ENCODE measurements at regions not wholly inside any gene's neighbourhood (a gene's known extent, or its start where the extent isn't known, plus 50 kb on each side); places are given as distances from the start of the nearest gene placed in this dataset.

GRCh38 chr20:11301699-11302098 is 616.0 kb upstream of the BTBD3 start:
- Mint-ChIP-seq H3K27me3 (ENCODE audit: low read depth) (no peaks in the 10 kb centered on the region; the same call in 1 of the 2 replicates), H3K27ac (no peak overlapping the region), H3K4me1 (peaks cover 34% of the 10 kb centered on the region), H3K4me3 (no peak overlapping the region), H3K36me3 (0 out of 2 replicates have a peak, but pooled peaks cover 3% of the 10 kb centered on the region), H3K9me3 (peaks cover 17% of the 10 kb centered on the region)
- ChIA-PET POLR2A (no interaction called here), CTCF (no interaction called here)
- no peak for TF ChIP-seq EMX1 (CRISPR knock-in tag; IDR thresholded peaks at IDR 0.05)
- no peak for TF ChIP-seq GRHL2 (CRISPR knock-in tag; IDR thresholded peaks at IDR 0.05; ENCODE audit: insufficient replicate concordance, severe bottlenecking)
- no peak for TF ChIP-seq ZNF512 (CRISPR knock-in tag; IDR thresholded peaks at IDR 0.05; ENCODE audit: borderline replicate concordance)
- TF ChIP-seq MYBL2 (CRISPR knock-in tag; IDR thresholded peaks at IDR 0.05), result no peak
- no peak for TF ChIP-seq FOXP1 (CRISPR knock-in tag; IDR thresholded peaks at IDR 0.05; ENCODE audit: borderline replicate concordance)
- TF ChIP-seq NFE2L1 (CRISPR knock-in tag; IDR thresholded peaks at IDR 0.05), result no peak
- no peak for TF ChIP-seq ZNF219 (CRISPR knock-in tag; IDR thresholded peaks at IDR 0.05; ENCODE audit: borderline replicate concordance)
- no peak for TF ChIP-seq ZBTB43 (CRISPR knock-in tag; IDR thresholded peaks at IDR 0.05)
- TF ChIP-seq, protein P1, sequence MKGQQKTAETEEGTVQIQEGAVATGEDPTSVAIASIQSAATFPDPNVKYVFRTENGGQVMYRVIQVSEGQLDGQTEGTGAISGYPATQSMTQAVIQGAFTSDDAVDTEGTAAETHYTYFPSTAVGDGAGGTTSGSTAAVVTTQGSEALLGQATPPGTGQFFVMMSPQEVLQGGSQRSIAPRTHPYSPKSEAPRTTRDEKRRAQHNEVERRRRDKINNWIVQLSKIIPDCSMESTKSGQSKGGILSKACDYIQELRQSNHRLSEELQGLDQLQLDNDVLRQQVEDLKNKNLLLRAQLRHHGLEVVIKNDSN (CRISPR knock-in tag; IDR thresholded peaks at IDR 0.05), result no peak
- no peak for TF ChIP-seq RELA (CRISPR knock-in tag; IDR thresholded peaks at IDR 0.05; ENCODE audit: borderline replicate concordance)
- no peak for TF ChIP-seq NR3C1 (CRISPR knock-in tag; conservative IDR thresholded peaks at IDR 0.05; ENCODE audit: low read depth)
- TF ChIP-seq, protein P2, sequence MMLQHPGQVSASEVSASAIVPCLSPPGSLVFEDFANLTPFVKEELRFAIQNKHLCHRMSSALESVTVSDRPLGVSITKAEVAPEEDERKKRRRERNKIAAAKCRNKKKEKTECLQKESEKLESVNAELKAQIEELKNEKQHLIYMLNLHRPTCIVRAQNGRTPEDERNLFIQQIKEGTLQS (CRISPR knock-in tag; conservative IDR thresholded peaks at IDR 0.05), result no peak
- no peak for TF ChIP-seq ZNF423 (CRISPR knock-in tag; IDR thresholded peaks at IDR 0.05)
- DNase-seq (ENCODE audit: low spot score) (no peak), ATAC-seq (peak; percentile 56)

DNA sequence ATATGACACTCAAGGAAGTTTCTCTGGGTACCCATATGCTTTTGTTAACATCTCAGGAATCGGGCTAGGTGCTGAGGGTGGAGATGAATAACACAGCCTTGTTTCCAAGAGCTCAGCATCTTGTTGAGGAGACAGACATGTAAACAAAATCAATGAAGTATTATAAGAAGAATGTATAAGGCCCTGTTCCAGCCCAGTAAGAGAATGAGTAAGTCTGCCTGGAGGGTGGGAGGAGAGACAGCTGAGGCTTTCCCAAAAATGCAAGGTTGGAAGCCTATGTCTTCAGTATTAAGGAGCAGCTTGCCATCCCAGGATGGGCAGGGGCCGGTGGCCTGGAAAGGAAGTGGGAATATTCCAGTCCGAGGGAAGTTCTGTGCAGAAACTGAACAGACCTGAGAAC is 615.3 kb upstream of the BTBD3 start:
- Mint-ChIP-seq H3K4me3 (no peak overlapping the region), H3K9me3 (peaks cover 17% of the 10 kb centered on the region), H3K4me1 (peaks cover 27% of the 10 kb centered on the region), H3K27me3 (ENCODE audit: low read depth) (no peaks in the 10 kb centered on the region; the same call in 1 of the 2 replicates), H3K27ac (no peak overlapping the region), H3K36me3 (0 out of 2 replicates have a peak, but pooled peaks cover 3% of the 10 kb centered on the region)
- CTCF ChIA-PET, result no interaction called here
- POLR2A ChIA-PET, result no interaction called here
- DNase-seq (ENCODE audit: low spot score), result no peak
- no peak for ATAC-seq
- TF ChIP-seq ZNF317 (CRISPR knock-in tag; IDR thresholded peaks at IDR 0.05; ENCODE audit: borderline replicate concordance, low read depth) (no peak), CREM (CRISPR knock-in tag; IDR thresholded peaks at IDR 0.05) (no peak), NFE2L1 (CRISPR knock-in tag; IDR thresholded peaks at IDR 0.05) (no peak), ZNF671 (CRISPR knock-in tag; IDR thresholded peaks at IDR 0.05) (no peak), ELF4 (CRISPR knock-in tag; IDR thresholded peaks at IDR 0.05; ENCODE audit: low read depth) (no peak), IRF2 (CRISPR knock-in tag; IDR thresholded peaks at IDR 0.05; ENCODE audit: borderline replicate concordance, low read depth) (no peak), OVOL2 (CRISPR knock-in tag; IDR thresholded peaks at IDR 0.05; ENCODE audit: borderline replicate concordance) (no peak), ZNF232 (CRISPR knock-in tag; IDR thresholded peaks at IDR 0.05) (no peak), TEAD4 (CRISPR knock-in tag; IDR thresholded peaks at IDR 0.05) (no peak), SMAD3 (CRISPR knock-in tag; IDR thresholded peaks at IDR 0.05; ENCODE audit: borderline replicate concordance) (no peak), CREB1 (CRISPR knock-in tag; IDR thresholded peaks at IDR 0.05) (no peak), IRF1 (CRISPR knock-in tag; IDR thresholded peaks at IDR 0.05) (no peak), ETV6 (CRISPR knock-in tag; IDR thresholded peaks at IDR 0.05) (no peak)
- TF ChIP-seq, protein P3, sequence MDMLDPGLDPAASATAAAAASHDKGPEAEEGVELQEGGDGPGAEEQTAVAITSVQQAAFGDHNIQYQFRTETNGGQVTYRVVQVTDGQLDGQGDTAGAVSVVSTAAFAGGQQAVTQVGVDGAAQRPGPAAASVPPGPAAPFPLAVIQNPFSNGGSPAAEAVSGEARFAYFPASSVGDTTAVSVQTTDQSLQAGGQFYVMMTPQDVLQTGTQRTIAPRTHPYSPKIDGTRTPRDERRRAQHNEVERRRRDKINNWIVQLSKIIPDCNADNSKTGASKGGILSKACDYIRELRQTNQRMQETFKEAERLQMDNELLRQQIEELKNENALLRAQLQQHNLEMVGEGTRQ (CRISPR knock-in tag; IDR thresholded peaks at IDR 0.05), result no peak
- TF ChIP-seq, protein P4, sequence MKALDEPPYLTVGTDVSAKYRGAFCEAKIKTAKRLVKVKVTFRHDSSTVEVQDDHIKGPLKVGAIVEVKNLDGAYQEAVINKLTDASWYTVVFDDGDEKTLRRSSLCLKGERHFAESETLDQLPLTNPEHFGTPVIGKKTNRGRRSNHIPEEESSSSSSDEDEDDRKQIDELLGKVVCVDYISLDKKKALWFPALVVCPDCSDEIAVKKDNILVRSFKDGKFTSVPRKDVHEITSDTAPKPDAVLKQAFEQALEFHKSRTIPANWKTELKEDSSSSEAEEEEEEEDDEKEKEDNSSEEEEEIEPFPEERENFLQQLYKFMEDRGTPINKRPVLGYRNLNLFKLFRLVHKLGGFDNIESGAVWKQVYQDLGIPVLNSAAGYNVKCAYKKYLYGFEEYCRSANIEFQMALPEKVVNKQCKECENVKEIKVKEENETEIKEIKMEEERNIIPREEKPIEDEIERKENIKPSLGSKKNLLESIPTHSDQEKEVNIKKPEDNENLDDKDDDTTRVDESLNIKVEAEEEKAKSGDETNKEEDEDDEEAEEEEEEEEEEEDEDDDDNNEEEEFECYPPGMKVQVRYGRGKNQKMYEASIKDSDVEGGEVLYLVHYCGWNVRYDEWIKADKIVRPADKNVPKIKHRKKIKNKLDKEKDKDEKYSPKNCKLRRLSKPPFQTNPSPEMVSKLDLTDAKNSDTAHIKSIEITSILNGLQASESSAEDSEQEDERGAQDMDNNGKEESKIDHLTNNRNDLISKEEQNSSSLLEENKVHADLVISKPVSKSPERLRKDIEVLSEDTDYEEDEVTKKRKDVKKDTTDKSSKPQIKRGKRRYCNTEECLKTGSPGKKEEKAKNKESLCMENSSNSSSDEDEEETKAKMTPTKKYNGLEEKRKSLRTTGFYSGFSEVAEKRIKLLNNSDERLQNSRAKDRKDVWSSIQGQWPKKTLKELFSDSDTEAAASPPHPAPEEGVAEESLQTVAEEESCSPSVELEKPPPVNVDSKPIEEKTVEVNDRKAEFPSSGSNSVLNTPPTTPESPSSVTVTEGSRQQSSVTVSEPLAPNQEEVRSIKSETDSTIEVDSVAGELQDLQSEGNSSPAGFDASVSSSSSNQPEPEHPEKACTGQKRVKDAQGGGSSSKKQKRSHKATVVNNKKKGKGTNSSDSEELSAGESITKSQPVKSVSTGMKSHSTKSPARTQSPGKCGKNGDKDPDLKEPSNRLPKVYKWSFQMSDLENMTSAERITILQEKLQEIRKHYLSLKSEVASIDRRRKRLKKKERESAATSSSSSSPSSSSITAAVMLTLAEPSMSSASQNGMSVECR (CRISPR knock-in tag; IDR thresholded peaks at IDR 0.05; ENCODE audit: borderline replicate concordance), result no peak
- TF ChIP-seq, protein P2 (CRISPR knock-in tag; conservative IDR thresholded peaks at IDR 0.05), result no peak
